GM23248 (cell line): ENCODE measurements at regions not wholly inside any gene's neighbourhood (a gene's known extent, or its start where the extent isn't known, plus 50 kb on each side); places are given as distances from the start of the nearest gene placed in this dataset.
"Not testable (repeated sequence)": the region's sequence is repeated elsewhere in the genome, so short reads cannot be mapped to it uniquely, and the experiment has no call there.

ENCODE experiments used
- EZH2 ChIP-seq: fragments of 200-600 bp; sonication (generic); IDR thresholded peaks from 2 replicates; pipeline ENCODE4 v1.6.1; 2018; ENCODE audit warnings: antibody characterized with exemption, mild to moderate bottlenecking; ENCODE audit not compliant: insufficient read depth, poor library complexity, severe bottlenecking
- EZH2phosphoT487 ChIP-seq: fragments of 200-600 bp; sonication (generic); IDR thresholded peaks from 2 replicates; pipeline ENCODE4 v1.6.1; 2018; ENCODE audit warnings: antibody characterized with exemption, moderate library complexity, mild to moderate bottlenecking, low read depth; ENCODE audit not compliant: insufficient read depth

- not testable (repeated sequence) for TF ChIP-seq EZH2, EZH2phosphoT487
Observed at GRCh38 chr5:108532129-108532445, 150.2 kb upstream of the FBXL17 start.
